ENCODE measurements at regions not wholly inside any gene's neighbourhood (a gene's known extent, or its start where the extent isn't known, plus 50 kb on each side); places are given as distances from the start of the nearest gene placed in this dataset.

GRCh38 chr21:25412100-25412499, 195.2 kb downstream of the MRPL39 start:
- POLR2A ChIA-PET = no interaction called here
- DNase-seq = no peak
- Mint-ChIP-seq H3K27ac (no peak overlapping the region), H3K27me3 (no peaks in the 10 kb centered on the region), H3K4me3 (no peak overlapping the region), H3K36me3 (ENCODE audit: low read depth) (no peaks in the 10 kb centered on the region), H3K4me1 (peaks cover 2% of the 10 kb centered on the region), H3K9me3 (peaks cover 7% of the 10 kb centered on the region)
- CTCF ChIA-PET = no interaction called here

- Mint-ChIP-seq H3K4me1 (peaks cover 6% of the 10 kb centered on the region), H3K9me3 (peaks cover 3% of the 10 kb centered on the region), H3K36me3 (ENCODE audit: low read depth) (no peaks in the 10 kb centered on the region), H3K4me3 (no peak overlapping the region), H3K27ac (no peak overlapping the region), H3K27me3 (no peaks in the 10 kb centered on the region)
- no peak for DNase-seq
- ChIA-PET CTCF (no interaction called here), POLR2A (no interaction called here)
Observed at GRCh38 chr21:25409978-25410377, 197.3 kb downstream of the MRPL39 start.

GRCh38 chr21:25408666-25409065, 198.6 kb downstream of the MRPL39 start:
- no peaks in the 10 kb centered on the region for H3K27me3 Mint-ChIP-seq
- no peak overlapping the region for H3K4me3 Mint-ChIP-seq
- no peaks in the 10 kb centered on the region for H3K36me3 Mint-ChIP-seq (ENCODE audit: low read depth)
- peaks cover 3% of the 10 kb centered on the region for H3K9me3 Mint-ChIP-seq
- H3K27ac Mint-ChIP-seq = no peak overlapping the region
- no peak for DNase-seq
- ChIA-PET POLR2A (no interaction called here), CTCF (no interaction called here)
- H3K4me1 Mint-ChIP-seq = peaks cover 6% of the 10 kb centered on the region

- peaks cover 8% of the 10 kb centered on the region for H3K9me3 Mint-ChIP-seq
- CTCF ChIA-PET = no interaction called here
- H3K36me3 Mint-ChIP-seq (ENCODE audit: low read depth) = no peaks in the 10 kb centered on the region
- no peak for DNase-seq
- peaks cover 14% of the 10 kb centered on the region for H3K4me1 Mint-ChIP-seq
- H3K27me3 Mint-ChIP-seq = no peaks in the 10 kb centered on the region
- H3K4me3 Mint-ChIP-seq = no peak overlapping the region
- no peak overlapping the region for H3K27ac Mint-ChIP-seq
- POLR2A ChIA-PET = no interaction called here
Observed at GRCh38 chr21:25406887-25407579, 200.2 kb downstream of the MRPL39 start.

- peaks cover 8% of the 10 kb centered on the region for H3K9me3 Mint-ChIP-seq
- no peak overlapping the region for H3K4me3 Mint-ChIP-seq
- H3K27me3 Mint-ChIP-seq = no peaks in the 10 kb centered on the region
- no peak for DNase-seq
- H3K4me1 Mint-ChIP-seq = peaks cover 14% of the 10 kb centered on the region
- H3K27ac Mint-ChIP-seq = no peak overlapping the region
- no peaks in the 10 kb centered on the region for H3K36me3 Mint-ChIP-seq (ENCODE audit: low read depth)
- POLR2A ChIA-PET = no interaction called here
- CTCF ChIA-PET = no interaction called here
Observed at GRCh38 chr21:25405984-25406383, 201.3 kb downstream of the MRPL39 start.

- Mint-ChIP-seq H3K9me3 (peaks cover 8% of the 10 kb centered on the region), H3K27me3 (no peaks in the 10 kb centered on the region), H3K4me1 (peaks cover 14% of the 10 kb centered on the region), H3K36me3 (ENCODE audit: low read depth) (no peaks in the 10 kb centered on the region), H3K4me3 (no peak overlapping the region), H3K27ac (no peak overlapping the region)
- no peak for DNase-seq
- ChIA-PET CTCF (no interaction called here), POLR2A (no interaction called here)
Observed at GRCh38 chr21:25402134-25402961, 204.9 kb downstream of the MRPL39 start.

GRCh38 chr21:25400427-25400826, 206.9 kb downstream of the MRPL39 start:
- ChIA-PET CTCF (no interaction called here), POLR2A (interaction anchor here (0.6 kb wide), 1 partner anchor 981 kb away, joined by 3 read pairs; no protein-coding TSS in a partner anchor)
- no peak overlapping the region for H3K4me3 Mint-ChIP-seq
- no peak overlapping the region for H3K27ac Mint-ChIP-seq
- H3K36me3 Mint-ChIP-seq (ENCODE audit: low read depth) = no peaks in the 10 kb centered on the region
- no peaks in the 10 kb centered on the region for H3K27me3 Mint-ChIP-seq
- H3K4me1 Mint-ChIP-seq = peaks cover 16% of the 10 kb centered on the region
- H3K9me3 Mint-ChIP-seq = peaks cover 8% of the 10 kb centered on the region
- DNase-seq = no peak

GRCh38 chr21:25398630-25399029, 208.7 kb downstream of the MRPL39 start:
- ChIA-PET CTCF (interaction anchor here (0.6 to 1.0 kb wide), 2 partner anchors 23 to 570 kb away, joined by 3 read pairs; no protein-coding TSS in a partner anchor), POLR2A (no interaction called here)
- DNase-seq = no peak
- H3K4me1 Mint-ChIP-seq = peaks cover 16% of the 10 kb centered on the region
- peaks cover 5% of the 10 kb centered on the region for H3K9me3 Mint-ChIP-seq
- H3K27ac Mint-ChIP-seq = no peak overlapping the region
- H3K36me3 Mint-ChIP-seq (ENCODE audit: low read depth) = no peaks in the 10 kb centered on the region
- no peak overlapping the region for H3K4me3 Mint-ChIP-seq
- no peaks in the 10 kb centered on the region for H3K27me3 Mint-ChIP-seq

- Mint-ChIP-seq H3K9me3 (no peaks in the 10 kb centered on the region), H3K4me3 (no peak overlapping the region), H3K27ac (peak overlapping the region; percentile 55), H3K36me3 (ENCODE audit: low read depth) (no peaks in the 10 kb centered on the region), H3K27me3 (no peaks in the 10 kb centered on the region), H3K4me1 (peaks cover 8% of the 10 kb centered on the region)
- peak; percentile 36 for DNase-seq
- ChIA-PET CTCF (interaction anchor here (1.5 kb wide), 1 partner anchor 10 kb away, joined by 6 read pairs; no protein-coding TSS in a partner anchor), POLR2A (no interaction called here)
Observed at GRCh38 chr21:25396135-25396711, 211.1 kb downstream of the MRPL39 start.

GRCh38 chr21:25391777-25392176, 215.5 kb downstream of the MRPL39 start:
- H3K4me1 Mint-ChIP-seq = peaks cover 8% of the 10 kb centered on the region
- CTCF ChIA-PET = interaction anchor here (0.5 kb wide), 1 partner anchor 230 kb away, joined by 3 read pairs; no protein-coding TSS in a partner anchor
- H3K4me3 Mint-ChIP-seq = no peak overlapping the region
- H3K27me3 Mint-ChIP-seq = no peaks in the 10 kb centered on the region
- no peaks in the 10 kb centered on the region for H3K9me3 Mint-ChIP-seq
- POLR2A ChIA-PET = no interaction called here
- no peak overlapping the region for H3K27ac Mint-ChIP-seq
- DNase-seq = no peak
- no peaks in the 10 kb centered on the region for H3K36me3 Mint-ChIP-seq (ENCODE audit: low read depth)

- no peaks in the 10 kb centered on the region for H3K36me3 Mint-ChIP-seq (ENCODE audit: low read depth)
- H3K27ac Mint-ChIP-seq = no peak overlapping the region
- no peaks in the 10 kb centered on the region for H3K9me3 Mint-ChIP-seq
- POLR2A ChIA-PET = no interaction called here
- CTCF ChIA-PET = interaction anchor here (0.9 kb wide), 1 partner anchor 37 kb away, joined by 5 read pairs; no protein-coding TSS in a partner anchor
- peaks cover 2% of the 10 kb centered on the region for H3K4me1 Mint-ChIP-seq
- H3K27me3 Mint-ChIP-seq = no peaks in the 10 kb centered on the region
- no peak overlapping the region for H3K4me3 Mint-ChIP-seq
- no peak for DNase-seq
Observed at GRCh38 chr21:25390701-25391100, 216.6 kb downstream of the MRPL39 start.

GRCh38 chr21:25387665-25388064, 219.6 kb downstream of the MRPL39 start:
- Mint-ChIP-seq H3K4me1 (peaks cover 6% of the 10 kb centered on the region), H3K36me3 (ENCODE audit: low read depth) (no peaks in the 10 kb centered on the region), H3K9me3 (no peaks in the 10 kb centered on the region), H3K27me3 (no peaks in the 10 kb centered on the region), H3K4me3 (no peak overlapping the region), H3K27ac (no peak overlapping the region)
- CTCF ChIA-PET = no interaction called here
- POLR2A ChIA-PET = no interaction called here
- no peak for DNase-seq

GRCh38 chr21:25385911-25386474, 221.3 kb downstream of the MRPL39 start:
- H3K9me3 Mint-ChIP-seq = no peaks in the 10 kb centered on the region
- DNase-seq = peak; percentile 16
- ChIA-PET POLR2A (interaction anchor here (0.7 kb wide), 1 partner anchor 294 kb away, joined by 3 read pairs; no protein-coding TSS in a partner anchor), CTCF (interaction anchor here (0.7 to 1.4 kb wide), 4 partner anchors 9 to 102 kb away, joined by 3 to 6 read pairs (median 3); no protein-coding TSS in a partner anchor)
- H3K4me1 Mint-ChIP-seq = peaks cover 6% of the 10 kb centered on the region
- H3K4me3 Mint-ChIP-seq = no peak overlapping the region
- no peak overlapping the region for H3K27ac Mint-ChIP-seq
- H3K36me3 Mint-ChIP-seq (ENCODE audit: low read depth) = no peaks in the 10 kb centered on the region
- peaks cover 4% of the 10 kb centered on the region for H3K27me3 Mint-ChIP-seq

All from activated CD4-positive, alpha-beta T cell treated with anti-CD3 and anti-CD28 coated beads, Interleukin-2, amount 10 ng/mL, durations not matched to agents 7 days and 5 days (primary cell).